NCI-H510A treated with DMSO at 0.1 percent for 48 hours (cell line): ENCODE measurements at regions not wholly inside any gene's neighbourhood (a gene's known extent, or its start where the extent isn't known, plus 50 kb on each side); places are given as distances from the start of the nearest gene placed in this dataset.

Source experiments
- DNase-seq: peaks from one replicate; lab custom pipeline; 2025; lab: John Stamatoyannopoulos, UW

- no peak for DNase-seq
Measured at GRCh38 chr6:18963439-18963838, 576.3 kb downstream of the RNF144B start.

- DNase-seq = no peak
Measured at GRCh38 chr6:18973251-18973650, 586.1 kb downstream of the RNF144B start.

DNA sequence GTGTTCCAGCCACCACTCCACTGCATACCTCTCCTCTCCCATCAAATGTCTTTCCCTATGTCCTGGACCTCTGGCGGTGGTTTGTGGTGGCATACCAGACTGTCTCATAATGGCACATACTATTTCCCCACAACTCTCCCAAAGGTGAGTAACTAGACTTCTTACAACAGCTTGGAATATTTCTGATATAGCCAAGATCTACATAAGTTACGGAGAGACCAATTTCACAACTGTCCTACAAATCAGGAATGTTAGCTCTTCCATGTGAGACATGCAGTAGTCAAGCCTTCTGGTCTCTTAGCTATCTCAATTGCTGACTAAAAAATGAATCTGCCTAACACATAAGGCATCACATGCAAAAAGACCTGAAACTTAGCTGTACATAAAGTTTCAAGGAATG is 588.9 kb downstream of the RNF144B start:
- DNase-seq = no peak

DNA sequence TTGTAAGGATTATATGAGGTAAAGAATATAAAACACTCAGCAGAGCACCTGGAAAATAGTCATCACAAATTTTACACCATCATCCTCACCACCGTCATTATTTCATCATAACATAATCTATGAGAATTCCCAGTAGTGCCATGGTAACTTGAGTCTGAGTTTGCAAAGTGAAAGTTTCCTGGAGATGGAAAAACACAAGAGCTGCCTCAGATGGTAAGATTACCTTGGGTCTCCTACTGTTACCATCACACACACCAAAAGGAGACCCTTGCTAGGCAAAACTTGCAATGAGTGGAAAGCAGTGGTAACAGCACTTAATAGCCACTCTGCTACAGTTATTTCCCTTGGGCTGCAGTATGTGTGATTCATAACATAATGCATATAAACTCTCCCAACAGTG is 589.8 kb downstream of the RNF144B start:
- DNase-seq = no peak

DNA sequence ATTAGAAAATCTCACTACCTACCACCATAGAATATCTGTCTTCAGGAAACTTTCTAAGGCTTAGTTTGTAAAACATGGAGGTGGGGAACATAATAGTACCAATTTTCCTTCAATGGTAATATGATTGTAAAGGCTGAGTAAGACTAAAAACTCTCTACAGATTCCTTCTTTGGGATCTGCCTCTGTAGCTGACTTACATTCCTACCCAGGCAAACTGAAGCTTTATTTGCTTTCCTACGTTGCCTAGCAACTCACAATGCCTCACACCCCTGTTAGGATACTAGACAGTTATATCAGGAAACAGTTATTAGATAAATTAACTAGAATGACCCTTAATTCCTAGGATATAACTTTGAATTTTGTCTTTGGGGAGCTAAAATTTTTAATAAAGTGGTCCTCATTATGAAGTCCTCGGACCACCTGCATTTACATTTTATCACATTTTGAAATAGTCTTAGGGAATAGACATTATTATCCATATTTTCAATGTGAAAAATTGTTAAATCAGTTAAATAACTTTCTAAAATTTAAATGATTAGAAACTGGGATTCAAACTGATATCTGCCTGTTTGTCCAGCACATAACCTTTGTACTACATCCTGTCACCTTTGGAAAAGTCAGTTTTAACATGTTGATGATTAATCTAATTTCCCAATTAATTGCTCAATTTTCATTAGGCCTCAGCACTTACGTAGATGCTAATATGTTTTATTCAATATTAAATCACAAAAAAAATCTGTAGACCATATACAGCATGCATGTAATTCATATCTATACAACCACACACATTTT is 591.4 kb downstream of the RNF144B start:
- peak; percentile 40 for DNase-seq

GRCh38 chr6:18985061-18985460 is 597.9 kb downstream of the RNF144B start:
- DNase-seq = no peak

DNA sequence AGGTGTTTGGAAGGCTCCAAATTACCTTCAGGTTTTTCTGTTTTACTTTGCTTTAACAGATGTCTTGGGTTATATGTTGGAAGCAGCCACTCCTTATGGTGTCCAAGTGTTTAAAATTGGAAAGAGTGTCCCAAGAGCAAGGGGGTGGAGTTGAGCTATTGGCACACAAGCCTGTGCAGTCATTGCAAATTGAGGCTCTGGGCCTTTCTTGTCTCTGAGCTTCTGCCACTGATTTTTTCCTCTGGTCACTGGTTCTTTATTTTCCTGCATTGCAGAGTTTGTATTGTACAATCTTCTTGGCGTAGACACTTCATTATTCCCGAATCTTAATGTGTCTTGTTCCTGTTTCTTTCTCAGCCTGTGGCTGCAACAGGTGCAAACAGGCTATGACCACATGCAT is 598.8 kb downstream of the RNF144B start:
- no peak for DNase-seq

DNA sequence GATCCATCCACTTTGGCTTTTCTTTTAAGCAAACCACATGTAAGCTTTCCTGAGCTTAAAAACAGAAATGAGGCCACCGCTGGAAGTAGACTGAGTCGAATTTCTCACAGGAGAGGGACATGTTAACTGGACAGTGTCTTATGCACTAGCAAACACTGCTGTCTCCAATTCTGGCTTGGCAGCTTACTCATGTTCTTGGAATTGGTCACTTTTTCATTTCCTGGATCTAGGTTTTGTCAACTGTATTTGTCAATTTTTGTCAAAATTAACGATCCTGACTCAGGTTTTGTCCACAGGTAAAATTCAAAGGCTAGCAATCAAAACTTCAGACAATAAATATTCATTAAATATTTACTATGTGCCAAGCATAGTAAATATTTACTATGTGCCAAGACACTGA is 601.5 kb downstream of the RNF144B start:
- no peak for DNase-seq

DNA sequence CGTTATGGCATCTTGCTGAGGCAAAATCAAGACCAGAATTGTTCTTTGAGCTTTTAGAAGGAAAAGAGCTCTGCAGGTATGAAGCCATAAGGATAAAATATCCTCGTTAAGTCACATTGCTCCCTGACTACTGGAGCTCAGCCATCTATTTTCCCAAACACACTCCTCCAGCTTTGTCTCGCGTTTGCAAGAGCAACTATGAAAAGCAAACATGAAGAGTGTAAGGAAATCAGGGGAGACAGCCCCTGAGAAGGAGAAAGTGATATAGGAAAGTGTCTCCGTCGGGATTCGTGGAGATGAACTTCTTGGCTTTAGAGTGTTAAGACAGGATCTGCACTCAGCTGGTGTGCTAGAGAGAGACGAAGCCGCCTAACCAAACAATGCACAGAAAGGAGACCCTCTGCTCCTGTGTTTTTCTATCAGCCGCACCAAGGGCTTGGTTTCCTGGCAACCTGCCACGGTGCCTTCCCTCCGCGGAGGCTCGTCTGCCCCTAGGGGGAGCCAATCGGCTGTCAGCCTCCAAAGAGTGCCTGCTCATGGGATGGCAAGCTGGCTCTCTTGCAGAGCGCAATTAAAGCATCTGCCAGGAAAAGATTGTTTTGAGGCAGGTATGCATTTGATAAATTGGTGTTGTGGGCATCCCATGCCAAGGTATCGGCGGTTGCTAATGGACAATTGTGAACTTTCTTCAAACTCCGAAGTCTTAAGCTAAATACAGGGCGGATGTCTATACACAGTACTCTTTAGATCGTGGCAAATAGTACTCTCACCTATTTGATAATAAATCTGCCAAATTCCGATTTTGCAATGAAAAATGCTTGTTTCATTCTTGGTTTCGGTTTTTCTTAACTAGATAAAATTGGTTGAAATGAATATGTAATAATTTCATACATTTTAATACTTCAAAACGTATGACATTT is 603.2 kb downstream of the RNF144B start:
- peak; percentile 70 for DNase-seq

- peak; percentile 64 for DNase-seq
Measured at GRCh38 chr6:18997375-18997826, 610.3 kb downstream of the RNF144B start.

- DNase-seq = no peak
Measured at GRCh38 chr6:19002976-19003560, 615.9 kb downstream of the RNF144B start.

DNA sequence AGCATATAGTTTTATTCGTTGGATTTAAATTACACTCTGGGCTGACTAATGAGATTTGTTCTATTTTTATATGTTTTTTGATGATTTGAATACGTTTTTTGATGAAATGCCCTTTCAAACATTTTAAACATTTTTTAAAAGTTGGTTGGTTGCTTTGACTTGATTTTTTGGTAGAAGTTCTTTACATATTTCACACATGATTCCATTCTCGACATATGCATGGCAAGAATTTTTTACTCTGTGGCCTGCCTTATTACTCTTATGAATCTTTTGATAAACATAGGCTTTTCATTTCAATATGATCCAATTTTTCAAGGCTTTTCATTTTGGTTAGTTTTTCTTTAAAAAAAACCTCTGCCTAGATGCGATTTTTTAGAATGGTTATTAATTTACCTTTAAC is 617.0 kb downstream of the RNF144B start:
- no peak for DNase-seq

DNA sequence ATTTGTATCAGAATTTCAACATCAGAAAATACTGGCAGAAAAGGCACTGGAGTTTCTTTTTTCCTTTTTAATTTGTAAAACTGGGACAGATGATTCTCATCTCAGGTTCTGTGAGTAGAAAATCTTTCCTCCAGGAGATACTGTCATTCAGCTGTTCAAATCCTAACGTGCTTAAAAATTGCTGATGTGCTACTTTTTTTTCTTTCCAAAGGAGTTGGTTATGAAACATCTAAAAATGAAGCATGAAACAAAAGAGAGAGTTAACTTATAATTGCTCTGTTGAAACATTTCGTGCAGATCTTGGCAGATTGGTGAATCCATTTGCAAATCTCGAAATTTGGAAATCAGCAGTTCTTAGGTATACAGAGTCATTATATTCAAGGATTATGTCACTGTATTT is 622.6 kb downstream of the RNF144B start:
- DNase-seq = no peak

- DNase-seq = no peak
Measured at GRCh38 chr6:19013026-19013705, 626.0 kb downstream of the RNF144B start.

DNA sequence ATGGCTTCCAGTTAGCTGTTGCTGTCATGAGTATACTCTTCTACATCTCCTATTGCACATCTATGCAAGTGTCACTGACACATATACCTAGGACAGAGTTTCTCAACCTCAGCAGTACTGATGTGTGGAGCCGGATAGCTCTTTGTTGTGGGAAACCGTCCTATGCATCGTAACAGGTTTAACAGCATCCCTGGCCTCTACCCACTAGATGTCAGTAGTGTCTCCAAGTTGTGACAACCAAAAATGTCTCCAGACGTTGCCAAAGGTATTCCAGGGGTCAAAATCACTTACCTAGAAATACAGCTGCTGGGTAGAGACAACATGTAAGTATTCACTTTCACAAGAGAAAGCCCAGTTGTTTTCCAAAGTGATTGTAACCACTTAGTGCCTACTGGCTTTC is 637.6 kb downstream of the RNF144B start:
- peak; percentile 58 for DNase-seq

- DNase-seq = no peak
Measured at GRCh38 chr6:19028201-19028600, 641.1 kb downstream of the RNF144B start.

- DNase-seq = no peak
Measured at GRCh38 chr6:19032591-19033295, 645.6 kb downstream of the RNF144B start.

DNA sequence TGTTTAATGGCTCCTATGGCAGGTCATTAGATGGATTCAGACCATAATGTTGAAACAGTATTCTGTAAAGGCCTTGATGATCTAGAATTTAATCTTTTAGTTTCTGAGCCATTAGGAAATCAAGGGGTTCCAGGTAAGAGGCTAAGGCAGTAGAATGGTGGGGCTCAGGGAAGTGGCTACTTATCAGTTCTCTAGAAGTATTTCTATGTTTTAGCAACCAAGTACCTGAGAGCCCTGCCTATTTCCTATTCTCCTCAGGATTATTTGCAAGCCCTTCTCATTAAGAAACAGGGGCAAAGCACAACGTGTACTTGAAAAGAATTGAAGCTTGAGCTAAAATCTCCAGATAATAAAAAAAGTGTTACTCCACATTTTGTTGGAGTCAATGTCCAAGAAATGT is 646.5 kb downstream of the RNF144B start:
- no peak for DNase-seq

GRCh38 chr6:19034986-19035385 is 647.8 kb downstream of the RNF144B start:
- no peak for DNase-seq

- DNase-seq = no peak
Measured at GRCh38 chr6:19035461-19036195, 648.5 kb downstream of the RNF144B start.

DNA sequence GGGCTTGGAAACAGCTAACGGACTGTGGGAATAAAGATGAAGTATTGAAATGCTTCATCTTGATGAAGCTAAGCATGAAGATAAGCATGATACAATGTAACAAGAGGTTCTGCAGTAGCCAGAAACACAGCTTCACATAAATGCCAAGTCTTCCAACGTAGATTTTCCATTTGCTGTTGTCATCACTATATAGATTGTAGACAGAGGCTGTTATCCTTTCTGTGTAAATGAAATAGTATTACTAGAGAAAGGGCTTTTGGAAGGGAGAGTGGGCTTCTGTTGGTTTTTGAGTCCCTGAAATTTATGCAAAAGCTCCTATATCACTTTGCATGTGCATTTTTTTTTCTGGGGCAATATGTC is 649.0 kb downstream of the RNF144B start:
- DNase-seq = no peak
